ENCODE measurements at regions not wholly inside any gene's neighbourhood (a gene's known extent, or its start where the extent isn't known, plus 50 kb on each side); places are given as distances from the start of the nearest gene placed in this dataset.

- TF ChIP-seq, protein P1, sequence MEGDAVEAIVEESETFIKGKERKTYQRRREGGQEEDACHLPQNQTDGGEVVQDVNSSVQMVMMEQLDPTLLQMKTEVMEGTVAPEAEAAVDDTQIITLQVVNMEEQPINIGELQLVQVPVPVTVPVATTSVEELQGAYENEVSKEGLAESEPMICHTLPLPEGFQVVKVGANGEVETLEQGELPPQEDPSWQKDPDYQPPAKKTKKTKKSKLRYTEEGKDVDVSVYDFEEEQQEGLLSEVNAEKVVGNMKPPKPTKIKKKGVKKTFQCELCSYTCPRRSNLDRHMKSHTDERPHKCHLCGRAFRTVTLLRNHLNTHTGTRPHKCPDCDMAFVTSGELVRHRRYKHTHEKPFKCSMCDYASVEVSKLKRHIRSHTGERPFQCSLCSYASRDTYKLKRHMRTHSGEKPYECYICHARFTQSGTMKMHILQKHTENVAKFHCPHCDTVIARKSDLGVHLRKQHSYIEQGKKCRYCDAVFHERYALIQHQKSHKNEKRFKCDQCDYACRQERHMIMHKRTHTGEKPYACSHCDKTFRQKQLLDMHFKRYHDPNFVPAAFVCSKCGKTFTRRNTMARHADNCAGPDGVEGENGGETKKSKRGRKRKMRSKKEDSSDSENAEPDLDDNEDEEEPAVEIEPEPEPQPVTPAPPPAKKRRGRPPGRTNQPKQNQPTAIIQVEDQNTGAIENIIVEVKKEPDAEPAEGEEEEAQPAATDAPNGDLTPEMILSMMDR (IDR thresholded peaks at IDR 0.05): no peak
These were observed 1331.9 kb downstream of the XPNPEP1 start for GRCh38 chr10:108591417-108591816.

GRCh38 chr10:108586424-108586823 is 1336.9 kb downstream of the XPNPEP1 start:
- intact Hi-C loops (cut with DNase I): no loop called here
- Histone ChIP-seq H3K9ac (ENCODE audit: low read depth in 2 of 2, low read length in 2 of 2) (no peak overlapping the region), H3K27ac (no peak overlapping the region), H3K27me3 (no peaks in the 10 kb centered on the region), H3K4me1 (no peaks in the 10 kb centered on the region), H3K36me3 (no peaks in the 10 kb centered on the region), H3K9me3 (no peaks in the 10 kb centered on the region), H3K4me3 (no peak overlapping the region)
- no peak for DNase-seq
- TF ChIP-seq, protein P1 (IDR thresholded peaks at IDR 0.05): no peak

More at GRCh38 chr10:108591417-108591816, 1331.9 kb downstream of the XPNPEP1 start:
- Histone ChIP-seq H3K9me3 (no peaks in the 10 kb centered on the region), H3K4me3 (no peak overlapping the region), H3K27ac (no peak overlapping the region), H3K27me3 (no peaks in the 10 kb centered on the region), H3K36me3 (no peaks in the 10 kb centered on the region), H3K9ac (ENCODE audit: low read depth in 2 of 2, low read length in 2 of 2) (no peak overlapping the region), H3K4me1 (no peaks in the 10 kb centered on the region)
- DNase-seq: no peak
- intact Hi-C loops (cut with DNase I): no loop called here

GRCh38 chr10:108583877-108584276 is 1339.4 kb downstream of the XPNPEP1 start:
- Histone ChIP-seq H3K4me1 (no peaks in the 10 kb centered on the region), H3K27ac (no peak overlapping the region), H3K9ac (ENCODE audit: low read depth in 2 of 2, low read length in 2 of 2) (no peak overlapping the region), H3K9me3 (no peaks in the 10 kb centered on the region), H3K36me3 (no peaks in the 10 kb centered on the region), H3K27me3 (no peaks in the 10 kb centered on the region), H3K4me3 (no peak overlapping the region)
- DNase-seq: no peak
- TF ChIP-seq, protein P1 (IDR thresholded peaks at IDR 0.05): no peak
- intact Hi-C loops (cut with DNase I): no loop called here

DNA sequence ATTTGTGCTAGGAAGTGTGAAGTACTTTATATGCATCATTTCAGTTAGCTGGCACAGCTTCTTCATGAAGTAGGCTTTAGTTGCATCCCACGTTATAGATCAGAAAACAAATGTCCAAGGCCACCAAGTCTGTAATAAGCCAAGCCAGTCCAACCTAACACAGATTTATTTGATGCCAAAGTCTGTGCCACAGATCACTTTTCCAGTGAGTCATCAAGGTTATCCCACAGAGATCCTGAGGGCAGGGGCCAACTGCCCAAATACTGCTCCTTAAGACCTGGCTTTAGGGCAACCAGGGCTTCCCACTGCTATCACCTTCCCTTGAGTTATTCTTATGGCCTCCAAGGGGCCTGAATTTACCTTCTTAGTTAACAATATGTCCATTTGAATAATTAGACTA is 1340.4 kb downstream of the XPNPEP1 start:
- no peak overlapping the region for H3K27ac ChIP-seq

DNA sequence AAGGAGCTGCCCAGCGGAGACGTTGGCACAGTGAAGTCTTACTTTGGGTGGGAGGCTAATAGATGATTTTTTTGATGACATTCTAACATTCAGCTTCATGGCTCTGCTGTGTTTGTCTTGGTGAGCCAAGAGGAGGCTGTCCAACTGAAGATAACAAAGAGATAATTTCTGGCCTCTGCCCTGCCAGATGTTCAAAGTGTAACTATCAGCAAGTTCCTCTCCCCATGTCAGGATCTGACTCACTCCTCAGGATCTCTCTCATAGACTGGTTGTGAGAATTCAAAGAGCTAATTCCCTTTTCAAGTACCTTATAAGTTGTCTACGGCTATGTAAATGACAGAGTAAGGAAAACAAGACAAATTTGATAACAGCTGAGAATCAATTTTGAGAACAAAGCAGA is 1340.9 kb downstream of the XPNPEP1 start:
- no peaks in the 10 kb centered on the region for H3K36me3 ChIP-seq
- no peak for DNase-seq

More for the DNA sequence above, 1340.4 kb downstream of the XPNPEP1 start:
- Histone ChIP-seq H3K9ac (ENCODE audit: low read depth in 2 of 2, low read length in 2 of 2) (no peak overlapping the region), H3K4me3 (no peak overlapping the region), H3K9me3 (no peaks in the 10 kb centered on the region), H3K4me1 (no peaks in the 10 kb centered on the region), H3K27me3 (no peaks in the 10 kb centered on the region), H3K36me3 (no peaks in the 10 kb centered on the region)
- TF ChIP-seq, protein P1 (IDR thresholded peaks at IDR 0.05): no peak
- no peak for DNase-seq
- intact Hi-C loops (cut with DNase I): no loop called here

More for the DNA sequence above, 1340.9 kb downstream of the XPNPEP1 start:
- no peak overlapping the region for H3K4me3 ChIP-seq
- H3K27ac ChIP-seq: no peak overlapping the region
- no peak overlapping the region for H3K9ac ChIP-seq (ENCODE audit: low read depth in 2 of 2, low read length in 2 of 2)
- TF ChIP-seq, protein P1 (IDR thresholded peaks at IDR 0.05): no peak
- H3K9me3 ChIP-seq: no peaks in the 10 kb centered on the region
- H3K4me1 ChIP-seq: no peaks in the 10 kb centered on the region
- no peaks in the 10 kb centered on the region for H3K27me3 ChIP-seq
- intact Hi-C loops (cut with DNase I): no loop called here

Data from colonic mucosa (tissue), 4 donors.